GM18870 (cell line): ENCODE measurements at regions not wholly inside any gene's neighbourhood (a gene's known extent, or its start where the extent isn't known, plus 50 kb on each side); places are given as distances from the start of the nearest gene placed in this dataset.
"Not testable (repeated sequence)": the region's sequence is repeated elsewhere in the genome, so short reads cannot be mapped to it uniquely, and the experiment has no call there.

ENCODE experiments used
- ATAC-seq: cut with Tn5 transposase; IDR thresholded peaks from one replicate; pipeline ENCODE4 v1.9.1; 2021; ENCODE audit warnings: moderate library complexity; ENCODE audit not compliant: unreplicated experiment

DNA sequence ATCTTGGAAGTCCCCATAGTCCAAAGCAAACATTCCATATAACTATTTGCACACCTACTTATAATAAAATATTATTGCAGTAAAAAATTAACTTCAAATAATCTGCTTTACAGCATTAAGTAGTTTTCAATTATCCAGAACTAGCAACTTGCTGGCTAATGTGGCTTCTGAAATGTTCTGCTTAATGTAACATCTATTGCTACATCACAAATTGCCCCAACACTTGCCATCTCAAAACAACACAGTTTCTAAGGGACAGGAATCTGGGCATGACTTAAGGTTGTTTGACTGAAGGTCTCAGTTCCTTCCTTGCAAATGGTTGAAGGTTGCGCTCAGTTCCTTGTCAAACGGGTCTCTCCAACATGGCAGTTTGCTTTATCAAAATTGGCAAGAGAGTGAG, 378.5 kb upstream of the SEMA3C start:
- no peak for ATAC-seq

DNA sequence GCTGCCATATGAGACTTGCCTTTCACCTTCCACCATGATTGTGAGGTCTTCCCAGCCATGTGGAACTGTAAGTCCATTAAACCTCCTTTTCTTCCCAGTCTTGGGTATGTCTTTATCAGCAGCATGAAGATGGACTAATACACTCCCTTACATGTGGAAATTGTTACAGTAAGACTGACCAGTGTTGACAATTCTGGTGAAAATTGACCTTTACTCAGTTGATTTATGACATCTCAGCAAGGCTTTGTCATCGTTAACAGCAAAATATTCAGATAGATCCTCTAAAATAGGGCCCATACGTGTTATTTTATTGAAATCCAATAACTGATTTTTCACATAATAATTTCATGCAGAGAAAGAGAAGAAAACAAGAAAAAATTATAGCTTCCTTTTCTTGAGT, 377.9 kb upstream of the SEMA3C start:
- no peak for ATAC-seq

DNA sequence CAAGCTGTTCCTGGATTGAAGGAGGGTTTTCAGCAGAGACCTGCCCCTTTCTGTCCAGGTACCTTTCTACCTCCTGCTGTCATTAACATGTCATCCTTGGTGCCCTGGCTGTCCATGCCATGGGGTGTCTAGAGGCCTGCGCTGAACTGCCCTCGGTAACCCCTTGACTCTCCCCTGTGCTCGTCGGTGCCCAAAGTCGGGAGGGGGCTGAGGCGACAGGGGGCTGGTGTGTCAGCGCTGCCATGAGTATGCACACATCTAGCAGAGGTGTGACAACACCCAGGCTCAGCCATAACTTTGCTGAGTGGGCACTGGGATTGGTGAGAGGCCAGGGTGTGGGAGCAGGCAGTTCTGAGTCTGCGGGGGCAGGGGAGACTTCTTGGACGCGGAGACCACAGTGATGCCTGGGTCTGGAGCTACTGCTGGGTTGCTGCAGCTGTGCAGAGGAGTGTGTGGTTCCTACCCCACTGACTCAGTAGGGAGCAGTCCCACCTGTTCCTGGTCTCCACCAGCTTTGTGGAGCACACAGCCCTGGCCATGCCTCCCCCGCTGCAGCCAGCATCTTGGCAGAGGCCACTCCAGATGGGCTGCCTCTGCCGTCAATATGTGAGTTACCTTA, 376.2 kb upstream of the SEMA3C start:
- ATAC-seq: no peak

DNA sequence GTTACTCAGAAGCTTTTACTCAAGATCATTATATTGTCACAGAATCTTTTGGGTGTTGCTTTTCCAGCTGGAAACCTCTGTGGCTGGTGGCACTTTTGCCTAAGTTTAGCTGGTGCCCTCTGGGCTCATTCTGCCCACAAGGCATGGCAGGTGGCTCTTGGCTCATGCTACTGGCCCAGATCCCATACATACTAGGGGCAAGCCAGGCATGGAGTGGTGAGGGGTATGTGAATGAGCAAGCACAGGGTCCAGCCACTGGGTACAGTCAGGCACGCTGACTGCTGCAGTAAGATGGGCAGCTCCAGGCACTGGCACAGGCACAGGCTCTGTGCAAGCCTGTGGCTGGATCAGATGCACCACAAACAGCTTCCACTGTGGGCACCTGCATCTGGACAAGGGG, 375.0 kb upstream of the SEMA3C start:
- no peak for ATAC-seq

DNA sequence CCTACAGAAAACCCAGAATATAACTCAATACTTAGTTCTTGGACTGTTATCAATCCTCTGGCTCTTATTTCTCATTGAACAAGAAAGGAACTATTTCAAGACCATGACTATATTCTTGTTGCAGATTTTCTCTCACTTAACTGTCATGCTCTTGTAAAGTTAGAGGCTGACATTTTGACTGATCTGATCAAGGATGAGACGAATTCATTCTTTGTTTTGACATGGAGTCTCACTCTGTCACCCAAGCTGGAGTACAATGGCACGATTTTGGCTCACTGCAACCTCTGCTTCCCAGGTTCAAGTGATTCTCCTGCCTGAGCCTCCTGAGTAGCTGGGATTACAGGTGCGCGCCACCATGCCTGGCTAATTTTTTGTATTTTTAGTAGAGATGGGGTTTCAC, 367.9 kb upstream of the SEMA3C start:
- ATAC-seq: not testable (repeated sequence)

DNA sequence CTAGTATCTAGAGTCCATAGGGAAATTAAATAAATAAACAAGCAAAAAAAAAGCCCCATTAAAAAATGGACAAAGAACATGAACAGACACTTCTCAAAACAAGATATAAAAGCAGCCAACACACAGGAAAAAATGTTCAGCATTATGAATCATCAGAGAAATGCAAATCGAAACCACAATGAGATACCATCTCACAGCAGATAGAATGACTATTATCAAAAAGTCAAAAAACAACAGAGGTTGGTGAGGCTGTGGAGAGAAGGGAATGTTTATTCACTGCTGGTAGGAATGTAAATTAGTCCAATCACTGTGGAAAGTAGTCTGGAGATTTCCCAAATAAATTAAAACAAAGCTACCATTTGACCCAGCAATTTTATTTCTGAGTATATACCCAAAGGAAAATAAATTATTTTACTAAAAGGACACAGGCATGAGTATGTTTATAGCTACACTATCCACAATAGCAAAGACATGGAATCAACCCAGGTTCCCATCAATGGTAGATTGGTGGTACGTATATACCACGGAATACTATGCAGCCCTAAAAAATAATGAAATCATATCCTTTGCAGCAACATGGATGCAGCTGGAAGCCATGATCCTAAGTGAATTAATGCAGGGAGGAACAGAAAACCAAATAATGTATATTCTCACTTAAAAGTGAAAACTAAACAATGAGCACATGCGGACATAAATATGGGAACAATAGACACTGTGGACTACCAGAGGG, 366.5 kb upstream of the SEMA3C start:
- ATAC-seq: no peak

DNA sequence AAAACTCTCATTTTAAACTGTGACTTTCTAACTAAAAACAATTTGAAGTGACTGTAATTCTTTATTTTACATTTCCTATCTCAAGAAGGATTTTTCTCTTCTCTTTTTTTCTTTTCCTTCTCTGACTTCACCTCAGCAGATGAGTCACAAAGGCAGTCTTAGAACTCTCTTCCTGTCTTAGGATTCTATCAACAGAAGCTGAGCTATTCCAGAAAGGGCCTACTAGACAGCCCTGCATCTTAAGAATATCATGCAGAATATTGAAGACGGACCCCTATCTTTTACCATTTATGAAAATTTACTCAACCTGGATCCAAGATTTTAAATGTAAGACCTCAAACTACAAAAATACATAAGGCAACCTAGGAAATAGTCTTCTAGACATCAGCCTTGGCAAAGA, 365.7 kb upstream of the SEMA3C start:
- no peak for ATAC-seq

DNA sequence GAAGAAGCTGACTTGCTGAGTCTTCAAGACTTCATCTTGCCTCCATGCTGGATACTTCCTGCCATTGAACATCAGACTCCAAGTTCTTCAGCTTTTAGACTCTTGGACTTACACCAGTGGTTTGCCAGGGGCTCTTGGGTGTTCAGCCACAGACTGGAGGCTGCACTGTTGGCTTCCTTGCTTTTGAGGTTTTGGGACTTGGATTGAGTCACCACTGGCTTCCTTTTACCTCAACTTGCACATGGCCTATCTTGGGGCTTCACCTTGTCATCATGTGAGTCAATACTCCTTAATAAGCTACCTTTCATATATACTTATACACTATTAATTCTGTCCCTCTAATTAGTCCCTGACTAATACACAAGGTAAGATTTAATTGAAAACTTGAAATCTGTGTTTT, 361.7 kb upstream of the SEMA3C start:
- no peak for ATAC-seq

DNA sequence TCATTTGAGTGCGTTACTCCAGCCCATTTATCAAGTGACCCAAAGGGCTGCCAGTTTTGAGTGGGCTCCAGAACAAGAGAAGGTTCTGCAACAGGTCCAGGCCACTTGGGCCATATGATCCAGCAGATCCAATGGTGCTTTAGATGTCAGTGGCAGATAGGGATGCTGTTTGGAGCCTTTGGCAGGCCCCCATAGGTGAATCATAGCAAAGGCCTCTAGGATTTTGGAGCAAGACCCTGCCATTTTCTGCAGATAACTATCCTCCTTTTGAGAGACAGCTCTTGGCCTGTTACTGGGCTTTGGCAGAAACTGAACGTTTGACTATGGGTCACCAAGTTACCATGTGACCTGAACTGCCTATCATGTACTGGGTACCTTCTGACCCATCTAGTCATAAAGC, 358.8 kb upstream of the SEMA3C start:
- ATAC-seq: no peak

DNA sequence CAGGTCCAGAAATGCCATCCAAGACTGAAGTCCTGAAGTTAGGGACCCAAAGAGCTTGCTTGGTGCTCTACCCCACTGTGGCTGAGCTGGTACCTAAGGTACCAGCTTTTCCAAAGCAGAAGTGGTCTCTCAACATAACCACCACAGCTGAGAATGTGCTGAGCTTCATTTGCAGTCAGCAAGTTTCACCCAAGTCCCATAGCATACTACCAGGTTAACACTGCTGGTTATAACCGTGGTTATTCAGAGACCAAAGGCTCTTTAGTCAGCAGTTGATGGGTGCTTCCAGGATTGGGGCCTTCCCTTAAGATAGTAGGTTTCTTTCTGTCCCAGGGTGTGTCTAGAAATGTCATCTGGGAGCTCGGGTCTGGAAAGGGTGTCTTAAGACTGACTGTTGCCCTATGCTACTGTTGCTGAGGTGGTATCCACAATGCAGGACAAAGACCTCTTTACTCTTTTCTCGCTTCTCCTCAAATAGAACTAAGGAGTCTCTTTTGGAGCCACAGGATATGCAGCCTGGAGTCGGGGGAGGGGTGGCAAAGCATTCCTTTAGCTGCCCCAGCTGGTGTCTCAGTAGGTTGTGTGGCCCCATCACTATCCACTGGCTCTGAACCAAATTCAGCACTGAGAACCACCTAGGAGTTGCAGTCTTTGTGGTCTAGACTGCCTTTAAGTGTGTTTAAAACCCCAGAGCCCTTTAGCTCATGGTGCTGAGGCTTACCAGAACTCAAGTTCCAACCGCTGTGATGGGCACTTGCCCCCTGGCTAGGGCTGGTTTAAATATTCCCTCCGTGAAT, 354.9 kb upstream of the SEMA3C start:
- no peak for ATAC-seq

DNA sequence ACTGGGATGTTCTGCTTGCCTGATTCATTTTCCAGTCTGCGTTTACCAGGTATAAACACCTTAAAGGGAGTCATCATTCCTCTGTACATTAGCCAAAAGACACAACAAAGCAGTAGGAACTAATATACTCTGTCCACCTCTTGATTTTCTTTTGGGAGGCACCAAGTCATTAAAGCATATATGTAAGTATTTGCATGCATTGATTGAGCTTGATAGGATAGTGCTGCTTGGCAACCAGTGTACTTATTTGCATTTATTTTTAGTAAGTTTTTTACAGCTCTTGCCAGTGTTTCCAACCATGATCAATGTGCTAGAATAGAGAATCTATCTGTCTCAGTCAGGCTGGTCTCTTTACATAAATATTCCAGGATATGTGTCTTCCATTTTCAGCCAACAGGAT, 353.3 kb upstream of the SEMA3C start:
- no peak for ATAC-seq

DNA sequence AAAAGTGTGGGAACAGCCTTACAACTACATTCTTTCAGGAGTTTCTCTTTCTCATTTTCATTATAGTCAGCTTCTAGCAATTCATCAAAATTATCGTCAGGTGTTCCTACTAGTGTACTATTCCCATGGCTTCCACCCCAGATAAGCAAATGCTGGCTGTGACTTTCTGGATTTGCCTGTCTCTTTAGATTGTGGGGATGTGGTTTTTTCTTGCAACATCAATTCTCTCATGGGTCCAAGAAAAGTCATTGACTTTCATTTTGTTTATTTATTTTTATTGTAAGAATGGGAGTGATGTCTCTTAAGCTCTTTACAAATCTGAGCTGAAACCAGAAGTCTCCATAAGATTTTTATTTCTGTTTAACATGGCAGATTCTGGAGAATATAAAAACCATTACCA, 349.7 kb upstream of the SEMA3C start:
- no peak for ATAC-seq

DNA sequence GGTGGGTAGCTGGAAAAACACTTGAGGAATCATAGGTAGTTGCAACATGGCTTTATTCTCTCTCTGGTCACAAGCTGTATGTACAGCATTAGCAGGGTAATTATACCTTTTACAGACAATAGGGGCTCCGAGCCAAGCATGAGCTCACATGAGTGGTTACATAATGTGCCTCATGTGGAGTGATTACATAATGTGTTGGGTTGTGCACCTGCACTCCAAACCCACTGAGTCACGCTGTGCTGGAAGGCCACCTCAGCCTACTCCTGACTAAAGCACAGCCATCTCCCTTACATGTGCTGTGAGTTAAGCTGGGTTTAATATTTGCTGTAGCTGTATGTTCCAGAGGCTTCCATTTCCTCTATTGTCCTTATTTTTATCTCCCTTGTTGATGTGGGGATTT, 348.7 kb upstream of the SEMA3C start:
- ATAC-seq: no peak

DNA sequence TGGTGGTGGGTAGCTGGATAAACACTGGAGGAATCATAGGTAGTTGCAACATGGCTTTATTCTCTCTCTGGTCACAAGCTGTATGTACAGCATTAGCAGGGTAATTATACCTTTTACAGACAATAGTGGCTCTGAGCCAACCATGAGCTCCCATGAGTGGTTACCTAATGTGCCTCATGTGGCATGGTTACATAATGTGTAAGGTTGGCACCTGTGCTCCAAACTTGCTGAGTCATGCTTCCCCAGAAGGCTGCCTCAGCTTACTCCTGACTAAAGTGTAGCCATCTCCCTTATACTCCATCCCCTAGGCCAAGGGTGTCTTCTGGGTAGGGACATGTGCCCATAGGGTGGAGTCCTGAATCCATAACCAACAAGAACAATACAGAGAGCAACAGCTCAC, 345.3 kb upstream of the SEMA3C start:
- ATAC-seq: no peak

DNA sequence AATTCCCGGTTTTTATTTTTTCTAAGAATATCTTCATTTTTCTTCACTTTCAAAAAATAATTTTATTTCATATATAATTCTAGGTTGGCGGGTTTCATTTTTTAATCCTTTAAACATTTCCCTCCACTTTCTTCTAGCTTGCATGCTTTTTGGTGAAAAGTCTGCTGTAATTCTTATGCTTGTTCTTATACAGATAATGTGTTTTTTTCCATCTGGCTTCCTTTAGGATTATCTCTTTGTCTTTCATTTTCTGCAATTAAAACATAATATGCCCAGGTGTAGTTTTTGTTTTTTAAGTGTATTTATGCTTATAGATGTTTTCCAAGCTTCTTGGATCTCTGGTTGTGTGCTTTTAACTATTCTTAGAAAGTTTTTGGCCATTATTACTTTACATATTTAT, 341.3 kb upstream of the SEMA3C start:
- no peak for ATAC-seq

DNA sequence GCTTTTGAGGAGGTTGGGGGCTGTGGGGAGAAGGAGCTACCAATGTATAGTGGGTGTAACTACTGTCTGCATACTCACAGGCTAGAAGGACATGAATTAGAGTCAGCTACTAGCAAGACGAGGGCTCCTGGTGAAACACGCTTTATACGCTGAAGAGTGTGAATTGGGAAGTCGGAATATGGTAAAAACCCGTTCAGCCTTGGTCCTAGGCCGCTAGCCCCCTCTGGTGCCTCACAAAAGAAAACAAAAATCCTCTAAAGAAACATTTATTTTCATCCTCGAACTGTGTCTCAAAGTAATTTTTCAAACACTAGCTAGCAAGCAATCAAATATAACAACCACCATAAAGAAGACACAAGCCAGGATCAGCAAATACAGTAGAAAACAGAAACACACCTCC, 338.1 kb upstream of the SEMA3C start:
- no peak for ATAC-seq

DNA sequence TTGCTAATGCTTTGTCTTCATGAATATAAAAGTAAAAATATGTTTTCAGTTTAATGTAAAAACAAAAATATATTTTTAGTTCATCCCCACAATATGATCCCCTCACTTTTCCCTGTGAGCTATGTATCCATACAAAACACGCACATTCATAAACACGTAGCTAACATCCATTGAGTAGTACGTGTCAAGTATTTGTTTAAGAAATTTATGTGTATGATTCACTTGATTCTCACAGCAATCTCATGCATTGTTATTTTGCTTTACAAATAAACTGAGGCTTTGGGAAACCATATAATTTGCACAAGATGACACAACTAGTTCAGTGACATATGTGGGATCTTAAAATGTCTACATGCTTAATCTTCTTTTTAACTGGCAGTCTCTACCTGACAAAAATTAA, 329.6 kb upstream of the SEMA3C start:
- ATAC-seq: no peak

DNA sequence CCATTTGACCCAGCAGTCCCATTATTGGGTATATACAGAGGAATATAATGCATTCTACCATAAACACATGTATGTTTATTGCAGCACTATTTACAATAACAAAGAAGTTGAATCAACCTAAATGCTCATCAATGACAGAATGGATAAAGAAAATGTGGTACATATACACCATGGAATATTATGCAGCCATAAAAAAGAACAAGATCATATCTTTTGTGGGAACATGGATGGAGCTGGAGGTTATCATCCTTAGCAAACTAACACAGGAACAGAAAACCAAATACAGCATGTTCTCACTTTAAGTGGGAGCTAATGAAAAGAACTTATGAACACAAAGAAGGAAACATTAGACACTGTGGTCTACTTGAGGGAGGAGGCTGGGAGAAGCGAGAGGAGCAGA, 328.5 kb upstream of the SEMA3C start:
- not testable (repeated sequence) for ATAC-seq

DNA sequence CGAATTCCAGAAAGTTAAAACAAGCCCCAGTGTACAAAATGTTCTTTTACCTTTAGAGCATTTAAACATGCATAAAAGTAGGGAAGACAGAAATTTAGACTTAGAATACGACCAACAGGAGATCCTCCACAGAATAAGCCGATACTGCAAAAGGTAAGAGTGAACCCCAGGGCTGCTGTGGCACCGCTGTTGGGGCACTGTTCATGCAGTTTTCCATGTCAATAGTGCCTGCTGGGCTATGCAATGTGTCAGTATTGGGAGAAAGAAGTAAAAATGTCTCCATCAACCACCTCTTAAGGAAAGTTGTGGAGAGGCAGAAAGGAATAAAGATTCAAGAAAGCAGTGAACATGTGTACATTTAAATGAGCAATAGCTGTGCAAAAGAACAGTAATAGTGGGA, 326.5 kb upstream of the SEMA3C start:
- no peak for ATAC-seq

DNA sequence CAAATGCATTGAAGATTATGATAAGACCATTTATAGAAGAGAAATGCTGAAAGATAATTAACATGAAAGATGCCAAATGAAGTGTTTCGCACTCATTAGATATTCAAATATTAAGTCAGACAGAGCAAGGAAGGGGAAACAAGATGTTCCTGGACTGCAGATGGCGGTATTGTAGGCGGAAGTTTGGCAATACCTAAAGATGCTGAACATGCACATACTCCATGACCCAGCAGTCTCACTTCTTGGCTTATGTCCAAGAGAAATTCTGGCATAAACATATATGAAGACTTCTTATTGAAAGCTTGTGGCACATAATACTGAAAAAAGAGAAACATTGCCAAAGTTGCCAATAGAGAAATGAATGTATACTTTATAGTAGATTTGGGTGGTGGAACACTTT, 325.4 kb upstream of the SEMA3C start:
- no peak for ATAC-seq

DNA sequence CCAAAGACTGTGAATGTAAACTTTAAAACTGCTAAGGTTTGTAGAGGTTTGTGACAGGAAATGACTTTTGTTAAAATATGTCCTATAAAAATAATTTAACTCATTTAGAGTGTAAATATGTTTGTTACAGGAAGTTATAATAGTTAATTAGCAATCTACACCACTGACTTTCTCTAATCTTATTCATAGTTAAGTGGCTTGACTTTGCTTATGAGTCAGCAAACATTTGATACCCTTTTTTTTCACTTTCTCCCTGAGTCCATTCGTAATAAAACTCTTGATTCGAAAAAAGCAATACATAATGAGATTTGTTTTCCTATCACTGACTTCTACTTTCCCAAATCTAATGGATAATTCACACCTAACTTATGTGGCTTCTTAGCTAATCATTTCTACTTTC, 317.7 kb upstream of the SEMA3C start:
- ATAC-seq: no peak

DNA sequence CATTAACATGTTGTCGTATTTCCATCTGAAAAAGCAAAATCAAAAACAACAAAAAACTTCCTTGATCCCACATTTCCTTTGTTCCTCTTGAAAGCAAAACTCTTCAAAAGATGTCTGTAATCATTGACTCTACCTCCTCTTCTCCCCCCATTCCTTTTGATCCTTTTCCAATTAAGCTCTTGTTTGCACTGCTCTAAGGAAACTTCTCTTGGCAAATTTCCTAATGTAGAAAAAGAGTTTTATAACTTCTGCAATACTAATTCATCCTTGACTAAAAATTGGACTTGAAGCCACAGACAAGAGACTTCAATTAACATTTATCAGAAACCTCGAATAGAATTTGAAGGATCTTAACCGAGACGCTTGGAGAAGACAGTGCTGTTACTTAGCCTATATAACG, 317.1 kb upstream of the SEMA3C start:
- no peak for ATAC-seq
